ENCODE measurements at regions not wholly inside any gene's neighbourhood (a gene's known extent, or its start where the extent isn't known, plus 50 kb on each side); places are given as distances from the start of the nearest gene placed in this dataset.

- H2AFZ ChIP-seq (ENCODE audit: control insufficient read depth, low read length) = no peak overlapping the region
These were observed 526.3 kb downstream of the MATN1 start for GRCh38 chr1:30196872-30197638.

GRCh38 chr1:30196457-30196856 lies 526.9 kb downstream of the MATN1 start:
- no peaks in the 10 kb centered on the region for H3K9me1 ChIP-seq (ENCODE audit: control insufficient read depth, extremely low read depth, insufficient read depth, low read length)
- FAIRE-seq (no peak), DNase-seq (ENCODE audit: low read depth, low spot score) (no peak)
- dilution Hi-C loops (cut with MboI; ENCODE audit: extremely low pct_ligation_motif_present, low sequenced_read_pairs) = no loop called here
- H3K27ac ChIP-seq (ENCODE audit: control insufficient read depth, insufficient read depth, low read length) = no peak overlapping the region
- TF ChIP-seq, protein P1, sequence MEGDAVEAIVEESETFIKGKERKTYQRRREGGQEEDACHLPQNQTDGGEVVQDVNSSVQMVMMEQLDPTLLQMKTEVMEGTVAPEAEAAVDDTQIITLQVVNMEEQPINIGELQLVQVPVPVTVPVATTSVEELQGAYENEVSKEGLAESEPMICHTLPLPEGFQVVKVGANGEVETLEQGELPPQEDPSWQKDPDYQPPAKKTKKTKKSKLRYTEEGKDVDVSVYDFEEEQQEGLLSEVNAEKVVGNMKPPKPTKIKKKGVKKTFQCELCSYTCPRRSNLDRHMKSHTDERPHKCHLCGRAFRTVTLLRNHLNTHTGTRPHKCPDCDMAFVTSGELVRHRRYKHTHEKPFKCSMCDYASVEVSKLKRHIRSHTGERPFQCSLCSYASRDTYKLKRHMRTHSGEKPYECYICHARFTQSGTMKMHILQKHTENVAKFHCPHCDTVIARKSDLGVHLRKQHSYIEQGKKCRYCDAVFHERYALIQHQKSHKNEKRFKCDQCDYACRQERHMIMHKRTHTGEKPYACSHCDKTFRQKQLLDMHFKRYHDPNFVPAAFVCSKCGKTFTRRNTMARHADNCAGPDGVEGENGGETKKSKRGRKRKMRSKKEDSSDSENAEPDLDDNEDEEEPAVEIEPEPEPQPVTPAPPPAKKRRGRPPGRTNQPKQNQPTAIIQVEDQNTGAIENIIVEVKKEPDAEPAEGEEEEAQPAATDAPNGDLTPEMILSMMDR (optimal IDR thresholded peaks at IDR 0.05 in 1 of 3, IDR thresholded peaks at IDR 0.05 in 1 of 3, conservative IDR thresholded peaks at IDR 0.05 in 1 of 3; ENCODE audit: extremely low read depth in 1 of 3, insufficient read depth in 2 of 3, low read length in 3 of 3) = no peak
- no peak for TF ChIP-seq EZH2 (IDR thresholded peaks at IDR 0.05; ENCODE audit: low read length)
- H3K27me3 ChIP-seq (ENCODE audit: control insufficient read depth, extremely low read depth, insufficient read depth, low read length) = peaks cover 6% of the 10 kb centered on the region
- H3K4me2 ChIP-seq (ENCODE audit: control insufficient read depth, extremely low read depth, insufficient read depth, low read depth, low read length) = no peak overlapping the region
- no peak overlapping the region for H3K9ac ChIP-seq (ENCODE audit: control insufficient read depth, extremely low read depth, insufficient read depth, low read length)
- no peak overlapping the region for H2AFZ ChIP-seq (ENCODE audit: control insufficient read depth, low read length)
- no peaks in the 10 kb centered on the region for H4K20me1 ChIP-seq (ENCODE audit: control insufficient read depth, extremely low read depth, insufficient read depth, low read length)
- no peaks in the 10 kb centered on the region for H3K79me2 ChIP-seq (ENCODE audit: control insufficient read depth, insufficient read depth, low read length)
- H3K4me1 ChIP-seq (ENCODE audit: control insufficient read depth, extremely low read depth, insufficient read depth, low read length) = no peaks in the 10 kb centered on the region
- no peaks in the 10 kb centered on the region for H3K9me3 ChIP-seq (ENCODE audit: control insufficient read depth, low read depth, low read length)
- H3K4me3 ChIP-seq (ENCODE audit: control insufficient read depth in 2 of 3, extremely low read depth in 1 of 3, insufficient read depth in 2 of 3, low read depth in 1 of 3, low read length in 3 of 3) = no peak overlapping the region
- no peaks in the 10 kb centered on the region for H3K36me3 ChIP-seq (ENCODE audit: control insufficient read depth in 2 of 2, extremely low read depth in 1 of 2, insufficient read depth in 2 of 2, low read length in 2 of 2)

More at GRCh38 chr1:30196872-30197638, 526.3 kb downstream of the MATN1 start:
- dilution Hi-C loops (cut with MboI; ENCODE audit: extremely low pct_ligation_motif_present, low sequenced_read_pairs) = no loop called here
- no peak overlapping the region for H3K4me2 ChIP-seq (ENCODE audit: control insufficient read depth, extremely low read depth, insufficient read depth, low read depth, low read length)
- DNase-seq (ENCODE audit: low read depth, low spot score) = no peak
- no peaks in the 10 kb centered on the region for H3K79me2 ChIP-seq (ENCODE audit: control insufficient read depth, insufficient read depth, low read length)
- H3K9me3 ChIP-seq (ENCODE audit: control insufficient read depth, low read depth, low read length) = no peaks in the 10 kb centered on the region
- no peak overlapping the region for H3K27ac ChIP-seq (ENCODE audit: control insufficient read depth, insufficient read depth, low read length)
- no peak for TF ChIP-seq EZH2 (IDR thresholded peaks at IDR 0.05; ENCODE audit: low read length)
- TF ChIP-seq, protein P1 (optimal IDR thresholded peaks at IDR 0.05 in 1 of 3, IDR thresholded peaks at IDR 0.05 in 1 of 3, conservative IDR thresholded peaks at IDR 0.05 in 1 of 3; ENCODE audit: extremely low read depth in 1 of 3, insufficient read depth in 2 of 3, low read length in 3 of 3) = no peak
- H3K4me1 ChIP-seq (ENCODE audit: control insufficient read depth, extremely low read depth, insufficient read depth, low read length) = no peaks in the 10 kb centered on the region
- H3K36me3 ChIP-seq (ENCODE audit: control insufficient read depth in 2 of 2, extremely low read depth in 1 of 2, insufficient read depth in 2 of 2, low read length in 2 of 2) = no peaks in the 10 kb centered on the region
- H3K9ac ChIP-seq (ENCODE audit: control insufficient read depth, extremely low read depth, insufficient read depth, low read length) = no peak overlapping the region
- no peaks in the 10 kb centered on the region for H3K9me1 ChIP-seq (ENCODE audit: control insufficient read depth, extremely low read depth, insufficient read depth, low read length)
- H3K4me3 ChIP-seq (ENCODE audit: control insufficient read depth in 2 of 3, extremely low read depth in 1 of 3, insufficient read depth in 2 of 3, low read depth in 1 of 3, low read length in 3 of 3) = no peak overlapping the region
- H4K20me1 ChIP-seq (ENCODE audit: control insufficient read depth, extremely low read depth, insufficient read depth, low read length) = no peaks in the 10 kb centered on the region
- peaks cover 6% of the 10 kb centered on the region for H3K27me3 ChIP-seq (ENCODE audit: control insufficient read depth, extremely low read depth, insufficient read depth, low read length)
- FAIRE-seq = no peak

All from keratinocyte (primary cell).